ENCODE measurements at regions not wholly inside any gene's neighbourhood (a gene's known extent, or its start where the extent isn't known, plus 50 kb on each side); places are given as distances from the start of the nearest gene placed in this dataset.

DNA sequence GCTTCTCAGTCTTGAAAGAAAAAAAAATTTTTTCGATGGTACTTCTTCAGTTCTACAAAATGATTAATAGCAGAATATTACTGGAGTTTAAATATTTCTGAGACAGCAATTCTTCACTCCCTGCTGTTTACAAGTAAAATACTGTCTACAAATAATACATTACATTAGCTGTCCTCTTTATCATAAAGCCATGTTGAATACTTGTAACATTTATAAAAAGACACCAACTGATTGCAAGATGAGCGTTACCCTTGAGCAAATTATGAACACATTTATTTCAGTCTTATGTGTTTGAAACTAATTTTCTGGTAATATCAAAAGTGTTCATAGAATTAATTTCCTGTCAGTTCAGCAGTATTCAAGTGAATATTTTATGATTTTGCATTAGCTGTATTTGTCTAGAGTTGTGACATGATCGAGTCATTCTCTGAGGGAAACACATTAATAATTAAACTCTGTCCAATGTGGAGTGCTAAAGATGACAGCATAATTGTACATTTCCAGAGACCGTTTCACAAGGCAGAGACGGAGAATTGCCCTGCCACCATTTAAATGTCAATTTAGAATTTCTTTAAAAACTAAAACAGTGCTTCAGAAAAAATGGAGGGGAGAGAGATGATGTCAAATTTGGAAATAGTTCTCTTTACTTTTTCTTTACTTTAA lies 1359.0 kb upstream of the ADGRL4 start:
- peak; percentile 35 for DNase-seq (ENCODE audit: low read depth, low spot score)
- Histone ChIP-seq H3K9ac (ENCODE audit: insufficient read length) (no peak overlapping the region), H3K4me3 (peak overlapping the region; percentile 59), H3K36me3 (ENCODE audit: insufficient read depth, low read length) (no peaks in the 10 kb centered on the region), H3K27ac (peak overlapping the region; percentile 40; the same call in 1 of the 2 replicates), H3K9me3 (ENCODE audit: low read depth, low read length) (no peaks in the 10 kb centered on the region)
- TF ChIP-seq POLR2AphosphoS5 (IDR thresholded peaks at IDR 0.05; ENCODE audit: borderline replicate concordance, low read depth, low read length) = no peak; the same call in 1 of the 2 replicates
- TF ChIP-seq FOXP2 (optimal IDR thresholded peaks at IDR 0.05; ENCODE audit: control extremely low read depth, extremely low read length, insufficient read depth) = peak; percentile 51

- no peak overlapping the region for H3K9ac ChIP-seq (ENCODE audit: insufficient read length)
Measured at GRCh38 chr1:80363689-80364475, 1357.4 kb upstream of the ADGRL4 start.

GRCh38 chr1:80359666-80360065 lies 1353.1 kb upstream of the ADGRL4 start:
- no peak overlapping the region for H3K4me3 ChIP-seq
- H3K9ac ChIP-seq (ENCODE audit: insufficient read length) = no peak overlapping the region
- no peak overlapping the region for H3K27ac ChIP-seq
- TF ChIP-seq EZH2 (IDR thresholded peaks at IDR 0.05) = no peak
- TF ChIP-seq FOXP2 (optimal IDR thresholded peaks at IDR 0.05; ENCODE audit: control extremely low read depth, extremely low read length, insufficient read depth) = no peak
- no peak for TF ChIP-seq POLR2AphosphoS5 (IDR thresholded peaks at IDR 0.05; ENCODE audit: borderline replicate concordance, low read depth, low read length)
- H3K36me3 ChIP-seq (ENCODE audit: insufficient read depth, low read length) = no peaks in the 10 kb centered on the region
- H3K9me3 ChIP-seq (ENCODE audit: low read depth, low read length) = no peaks in the 10 kb centered on the region
- no peak for DNase-seq (ENCODE audit: low read depth, low spot score)

More at GRCh38 chr1:80363689-80364475, 1357.4 kb upstream of the ADGRL4 start:
- no peak for DNase-seq (ENCODE audit: low read depth, low spot score)
- no peaks in the 10 kb centered on the region for H3K9me3 ChIP-seq (ENCODE audit: low read depth, low read length)
- H3K4me3 ChIP-seq = no peak overlapping the region
- TF ChIP-seq EZH2 (IDR thresholded peaks at IDR 0.05) = no peak
- TF ChIP-seq FOXP2 (optimal IDR thresholded peaks at IDR 0.05; ENCODE audit: control extremely low read depth, extremely low read length, insufficient read depth) = no peak
- no peak for TF ChIP-seq POLR2AphosphoS5 (IDR thresholded peaks at IDR 0.05; ENCODE audit: borderline replicate concordance, low read depth, low read length)
- H3K27ac ChIP-seq = no peak overlapping the region
- H3K36me3 ChIP-seq (ENCODE audit: insufficient read depth, low read length) = no peaks in the 10 kb centered on the region

GRCh38 chr1:80349218-80349617 lies 1342.7 kb upstream of the ADGRL4 start:
- no peak for DNase-seq (ENCODE audit: low read depth, low spot score)
- no peak overlapping the region for H3K4me3 ChIP-seq
- TF ChIP-seq EZH2 (IDR thresholded peaks at IDR 0.05) (no peak), FOXP2 (optimal IDR thresholded peaks at IDR 0.05; ENCODE audit: control extremely low read depth, extremely low read length, insufficient read depth) (no peak), POLR2AphosphoS5 (IDR thresholded peaks at IDR 0.05; ENCODE audit: borderline replicate concordance, low read depth, low read length) (no peak)

DNA sequence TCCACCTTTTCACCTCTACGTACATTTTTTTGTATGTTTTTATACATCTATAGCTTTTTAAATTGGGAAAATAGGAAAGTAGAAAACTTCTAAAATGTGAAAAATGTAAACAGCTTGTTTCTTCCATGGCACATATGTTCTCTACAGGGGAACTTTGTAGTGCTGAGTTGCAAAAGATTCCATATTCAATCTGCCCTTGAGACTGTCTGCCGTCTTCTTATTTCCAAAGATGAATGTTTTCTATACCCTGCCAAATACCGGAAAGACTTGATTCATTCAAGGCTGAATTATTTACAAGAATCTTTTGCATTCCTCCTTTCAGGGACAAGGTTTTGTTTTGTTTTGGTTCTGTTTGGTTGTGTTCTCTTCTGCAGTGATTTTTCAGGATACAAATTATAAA lies 1334.5 kb upstream of the ADGRL4 start:
- Histone ChIP-seq H3K4me3 (no peak overlapping the region), H3K36me3 (ENCODE audit: insufficient read depth, low read length) (no peaks in the 10 kb centered on the region), H3K9ac (ENCODE audit: insufficient read length) (no peak overlapping the region), H3K9me3 (ENCODE audit: low read depth, low read length) (no peaks in the 10 kb centered on the region), H3K27ac (no peak overlapping the region)
- no peak for DNase-seq (ENCODE audit: low read depth, low spot score)
- no peak for TF ChIP-seq POLR2AphosphoS5 (IDR thresholded peaks at IDR 0.05; ENCODE audit: borderline replicate concordance, low read depth, low read length)
- no peak for TF ChIP-seq EZH2 (IDR thresholded peaks at IDR 0.05)
- no peak for TF ChIP-seq FOXP2 (optimal IDR thresholded peaks at IDR 0.05; ENCODE audit: control extremely low read depth, extremely low read length, insufficient read depth)

More at GRCh38 chr1:80349218-80349617, 1342.7 kb upstream of the ADGRL4 start:
- no peak overlapping the region for H3K27ac ChIP-seq
- H3K9me3 ChIP-seq (ENCODE audit: low read depth, low read length) = no peaks in the 10 kb centered on the region
- H3K9ac ChIP-seq (ENCODE audit: insufficient read length) = no peak overlapping the region
- no peaks in the 10 kb centered on the region for H3K36me3 ChIP-seq (ENCODE audit: insufficient read depth, low read length)

DNA sequence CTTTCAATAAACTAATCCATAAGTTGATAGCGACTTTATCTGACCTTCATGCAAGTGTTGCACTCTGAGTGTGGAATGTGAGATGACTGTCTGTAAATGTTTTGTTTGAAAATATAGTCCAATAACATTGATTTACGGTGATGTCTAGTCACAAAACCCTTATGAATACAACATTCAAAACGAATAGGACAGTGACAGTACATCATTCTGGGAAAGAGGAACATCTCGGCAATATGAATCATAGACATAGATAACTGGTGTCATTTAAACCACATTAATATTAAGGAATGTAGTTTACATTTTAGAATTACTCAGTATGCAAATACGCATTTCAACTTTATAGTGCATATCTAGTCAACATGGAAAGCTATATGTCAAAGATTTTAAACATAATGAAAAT lies 1311.6 kb upstream of the ADGRL4 start:
- H3K27ac ChIP-seq = no peak overlapping the region
- TF ChIP-seq FOXP2 (optimal IDR thresholded peaks at IDR 0.05; ENCODE audit: control extremely low read depth, extremely low read length, insufficient read depth) = no peak
- TF ChIP-seq EZH2 (IDR thresholded peaks at IDR 0.05) = no peak
- TF ChIP-seq POLR2AphosphoS5 (IDR thresholded peaks at IDR 0.05; ENCODE audit: borderline replicate concordance, low read depth, low read length) = no peak
- no peaks in the 10 kb centered on the region for H3K9me3 ChIP-seq (ENCODE audit: low read depth, low read length)
- no peak overlapping the region for H3K9ac ChIP-seq (ENCODE audit: insufficient read length)
- DNase-seq (ENCODE audit: low read depth, low spot score) = no peak
- H3K36me3 ChIP-seq (ENCODE audit: insufficient read depth, low read length) = no peaks in the 10 kb centered on the region
- H3K4me3 ChIP-seq = no peak overlapping the region

DNA sequence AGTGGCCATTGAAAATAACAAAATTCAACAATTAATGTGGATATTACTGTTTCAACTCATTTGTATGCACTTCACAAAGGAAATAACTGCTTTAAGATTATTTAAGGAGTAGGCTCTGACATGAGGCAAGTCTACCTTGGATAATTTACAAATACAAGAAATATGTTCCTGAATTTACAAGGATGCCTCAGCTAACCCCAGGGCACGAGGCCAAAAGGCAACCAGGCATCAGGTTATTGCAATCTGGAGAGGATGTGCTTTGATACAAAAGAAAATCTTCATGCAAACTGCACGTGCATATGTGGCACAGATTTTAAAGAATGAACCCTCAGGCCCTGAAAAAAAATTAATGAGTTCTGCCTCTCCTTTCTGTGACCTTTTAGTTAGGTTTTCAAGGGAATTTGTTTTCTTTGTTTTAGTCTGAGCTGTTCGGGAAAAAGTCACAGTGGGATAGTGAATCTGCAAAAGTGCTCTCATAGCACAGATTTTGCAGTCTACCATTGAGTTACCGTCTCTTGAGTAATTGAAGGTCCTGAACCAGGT lies 1304.2 kb upstream of the ADGRL4 start:
- no peak for TF ChIP-seq POLR2AphosphoS5 (IDR thresholded peaks at IDR 0.05; ENCODE audit: borderline replicate concordance, low read depth, low read length)
- no peak for TF ChIP-seq EZH2 (IDR thresholded peaks at IDR 0.05)
- no peak for TF ChIP-seq FOXP2 (optimal IDR thresholded peaks at IDR 0.05; ENCODE audit: control extremely low read depth, extremely low read length, insufficient read depth)
- H3K36me3 ChIP-seq (ENCODE audit: insufficient read depth, low read length) = no peaks in the 10 kb centered on the region
- H3K9ac ChIP-seq (ENCODE audit: insufficient read length) = no peak overlapping the region
- H3K27ac ChIP-seq = no peak overlapping the region
- DNase-seq (ENCODE audit: low read depth, low spot score) = no peak
- no peak overlapping the region for H3K4me3 ChIP-seq
- no peaks in the 10 kb centered on the region for H3K9me3 ChIP-seq (ENCODE audit: low read depth, low read length)

DNA sequence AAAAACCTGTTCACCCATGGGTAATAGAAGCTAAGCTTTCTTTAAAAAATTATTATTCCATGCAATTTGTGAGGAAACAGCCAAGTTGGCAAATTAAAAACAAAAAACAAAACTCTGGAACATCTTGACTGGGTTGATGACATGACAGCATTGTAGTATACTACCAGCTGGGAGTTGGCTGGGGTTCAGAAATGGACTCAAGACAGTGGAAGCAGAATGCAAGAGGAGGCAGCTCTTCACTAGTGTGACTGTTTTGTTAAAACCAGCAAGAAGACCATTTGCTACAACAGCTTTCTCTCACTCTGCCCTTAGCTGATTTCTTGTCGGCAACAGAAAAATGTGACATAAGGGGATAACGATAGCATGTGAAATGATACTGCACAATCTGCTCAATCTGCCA lies 1298.9 kb upstream of the ADGRL4 start:
- H3K27ac ChIP-seq = no peak overlapping the region
- no peak for TF ChIP-seq EZH2 (IDR thresholded peaks at IDR 0.05)
- TF ChIP-seq FOXP2 (optimal IDR thresholded peaks at IDR 0.05; ENCODE audit: control extremely low read depth, extremely low read length, insufficient read depth) = no peak
- TF ChIP-seq POLR2AphosphoS5 (IDR thresholded peaks at IDR 0.05; ENCODE audit: borderline replicate concordance, low read depth, low read length) = no peak
- no peak for DNase-seq (ENCODE audit: low read depth, low spot score)
- no peak overlapping the region for H3K4me3 ChIP-seq
- no peak overlapping the region for H3K9ac ChIP-seq (ENCODE audit: insufficient read length)
- H3K36me3 ChIP-seq (ENCODE audit: insufficient read depth, low read length) = no peaks in the 10 kb centered on the region
- no peaks in the 10 kb centered on the region for H3K9me3 ChIP-seq (ENCODE audit: low read depth, low read length)

Measured in SK-N-MC (cell line).